Activated T-cell treated with anti-CD3 and anti-CD28 coated beads for 1 hour (primary cell): ENCODE measurements at regions not wholly inside any gene's neighbourhood (a gene's known extent, or its start where the extent isn't known, plus 50 kb on each side); places are given as distances from the start of the nearest gene placed in this dataset.

Experiments used
- DNase-seq: peaks from one replicate; pipeline ENCODE4 v3.0.0-alpha.2; 2020; ENCODE audit warnings: low read depth

GRCh38 chr13:106879806-106880205 is 311.9 kb upstream of the ARGLU1 start:
- no peak for DNase-seq

GRCh38 chr13:106874323-106874722 is 306.4 kb upstream of the ARGLU1 start:
- DNase-seq = no peak

GRCh38 chr13:106873810-106874209 is 305.9 kb upstream of the ARGLU1 start:
- no peak for DNase-seq

GRCh38 chr13:106867249-106867648 is 299.3 kb upstream of the ARGLU1 start:
- DNase-seq = no peak

- no peak for DNase-seq
These were observed 297.9 kb upstream of the ARGLU1 start for GRCh38 chr13:106865716-106866440.

- no peak for DNase-seq
These were observed 291.6 kb upstream of the ARGLU1 start for GRCh38 chr13:106859533-106859904.

- DNase-seq = no peak
These were observed 291.1 kb upstream of the ARGLU1 start for GRCh38 chr13:106858903-106859532.

GRCh38 chr13:106852436-106852835 is 284.5 kb upstream of the ARGLU1 start:
- no peak for DNase-seq

GRCh38 chr13:106850973-106851650 is 283.2 kb upstream of the ARGLU1 start:
- no peak for DNase-seq

- no peak for DNase-seq
These were observed 278.9 kb upstream of the ARGLU1 start for GRCh38 chr13:106846571-106847448.

- no peak for DNase-seq
These were observed 268.4 kb upstream of the ARGLU1 start for GRCh38 chr13:106836186-106836802.

- no peak for DNase-seq
These were observed 267.5 kb upstream of the ARGLU1 start for GRCh38 chr13:106835477-106835876.

- no peak for DNase-seq
These were observed 254.0 kb upstream of the ARGLU1 start for GRCh38 chr13:106821979-106822378.

- no peak for DNase-seq
These were observed 251.7 kb upstream of the ARGLU1 start for GRCh38 chr13:106819413-106820180.

GRCh38 chr13:106818971-106819370 is 251.0 kb upstream of the ARGLU1 start:
- DNase-seq = no peak

GRCh38 chr13:106815545-106815944 is 247.6 kb upstream of the ARGLU1 start:
- DNase-seq = no peak

- no peak for DNase-seq
These were observed 246.5 kb upstream of the ARGLU1 start for GRCh38 chr13:106814463-106814862.

GRCh38 chr13:106810069-106810468 is 242.1 kb upstream of the ARGLU1 start:
- DNase-seq = no peak

- no peak for DNase-seq
These were observed 237.1 kb upstream of the ARGLU1 start for GRCh38 chr13:106804991-106805390.

- DNase-seq = no peak
These were observed 235.0 kb upstream of the ARGLU1 start for GRCh38 chr13:106802917-106803316.

GRCh38 chr13:106799781-106800335 is 231.9 kb upstream of the ARGLU1 start:
- DNase-seq = no peak
